Activated naive CD8-positive, alpha-beta T cell treated with anti-CD3 and anti-CD28 coated beads, Interleukin-2, amount 50 U/mL, for 24 hours (primary cell): ENCODE measurements at regions not wholly inside any gene's neighbourhood (a gene's known extent, or its start where the extent isn't known, plus 50 kb on each side); places are given as distances from the start of the nearest gene placed in this dataset.

Experiments
- ATAC-seq: fragments of 150-1000 bp; cut with Tn5 transposase; one replicate; pipeline ENCODE4 v1.10.0; 2021
- DNase-seq: peaks from one replicate; pipeline ENCODE4 v3.0.0; 2021
- H3K27ac Mint-ChIP-seq: one replicate; pipeline ENCODE4 v1.8.0; 2021; ENCODE audit warnings: mild to moderate bottlenecking, mixed read lengths
- H3K27me3 Mint-ChIP-seq: one replicate; pipeline ENCODE4 v1.8.0; 2021; ENCODE audit warnings: mixed read lengths
- H3K36me3 Mint-ChIP-seq: one replicate; pipeline ENCODE4 v1.8.0; 2021; ENCODE audit warnings: low read depth, mixed read lengths
- H3K4me1 Mint-ChIP-seq: one replicate; pipeline ENCODE4 v1.8.0; 2021; ENCODE audit warnings: mixed read lengths
- H3K4me3 Mint-ChIP-seq: one replicate; pipeline ENCODE4 v1.8.0; 2021; ENCODE audit warnings: mild to moderate bottlenecking, moderate library complexity, mixed read lengths
- H3K9me3 Mint-ChIP-seq: one replicate; pipeline ENCODE4 v1.8.0; 2021; ENCODE audit warnings: mixed read lengths

DNA sequence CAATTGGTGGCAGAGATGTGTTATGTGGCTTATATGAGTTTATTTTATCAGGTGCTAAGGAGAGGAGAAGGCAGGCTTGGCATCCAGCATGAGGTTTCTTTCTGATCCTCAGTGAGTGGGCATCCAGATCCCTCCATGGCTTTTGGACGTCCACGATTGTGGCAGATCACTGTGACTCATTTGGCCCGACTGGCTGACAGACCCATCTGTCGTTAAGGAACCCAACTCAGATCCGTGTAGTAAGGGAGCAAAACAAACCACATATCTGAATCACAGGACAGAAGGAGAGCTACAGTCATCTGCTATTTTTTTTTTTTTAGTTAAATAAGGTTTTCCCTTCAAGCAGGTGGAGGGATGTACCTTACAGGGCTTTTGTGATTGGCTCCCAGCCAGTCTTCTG is 197.0 kb upstream of the KCNH8 start:
- no peak overlapping the region for H3K27ac Mint-ChIP-seq
- DNase-seq (no peak), ATAC-seq (peak; percentile 54)
- peaks cover 9% of the 10 kb centered on the region for H3K27me3 Mint-ChIP-seq
- H3K9me3 Mint-ChIP-seq, result no peaks in the 10 kb centered on the region
- no peak overlapping the region for H3K4me3 Mint-ChIP-seq
- no peaks in the 10 kb centered on the region for H3K4me1 Mint-ChIP-seq
- H3K36me3 Mint-ChIP-seq, result no peaks in the 10 kb centered on the region

DNA sequence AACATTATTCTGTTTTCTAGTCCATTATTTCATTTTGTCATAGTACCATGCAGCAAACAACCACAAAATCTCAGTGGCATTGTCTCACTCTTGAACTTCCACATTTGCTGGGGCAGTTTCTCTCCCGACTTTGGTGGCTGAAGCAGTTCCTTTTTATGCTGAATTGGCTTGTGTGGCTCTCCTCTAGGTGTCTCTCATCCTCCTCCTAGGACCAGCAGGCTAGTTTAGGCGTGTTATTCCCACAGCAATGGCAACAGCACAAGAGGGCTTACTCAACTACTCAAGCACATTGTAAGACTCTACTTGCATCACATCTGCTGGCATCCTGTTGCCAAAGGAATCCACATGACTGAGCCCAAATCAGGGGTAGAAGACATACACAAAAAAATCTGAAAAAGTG is 201.8 kb upstream of the KCNH8 start:
- Mint-ChIP-seq H3K9me3 (peaks cover 13% of the 10 kb centered on the region), H3K27me3 (peaks cover 9% of the 10 kb centered on the region), H3K4me1 (no peaks in the 10 kb centered on the region), H3K4me3 (no peak overlapping the region), H3K36me3 (no peaks in the 10 kb centered on the region), H3K27ac (no peak overlapping the region)
- DNase-seq, result no peak
- no peak for ATAC-seq

DNA sequence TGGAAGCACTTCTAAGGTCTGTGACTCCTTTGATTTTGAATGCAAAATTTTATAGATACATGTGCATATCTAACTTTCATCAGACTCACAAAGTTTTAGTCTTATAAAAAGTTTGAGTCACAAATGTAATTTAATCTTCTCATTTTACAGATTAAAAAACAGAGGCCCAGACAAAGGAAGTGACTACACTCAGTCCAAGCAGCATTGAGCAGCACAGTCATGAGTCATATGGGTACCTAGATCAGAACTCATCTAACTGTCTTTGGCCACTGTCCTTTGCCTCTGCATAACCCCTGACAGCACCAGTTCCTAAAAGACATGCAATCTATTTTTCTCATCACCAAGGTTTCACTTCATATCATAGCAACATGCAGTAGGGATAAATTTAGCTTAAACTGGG is 210.7 kb upstream of the KCNH8 start:
- H3K4me1 Mint-ChIP-seq, result no peaks in the 10 kb centered on the region
- no peak for DNase-seq
- ATAC-seq, result peak; percentile 59
- no peak overlapping the region for H3K27ac Mint-ChIP-seq
- H3K4me3 Mint-ChIP-seq, result no peak overlapping the region
- H3K9me3 Mint-ChIP-seq, result peaks cover 4% of the 10 kb centered on the region
- no peaks in the 10 kb centered on the region for H3K36me3 Mint-ChIP-seq
- no peaks in the 10 kb centered on the region for H3K27me3 Mint-ChIP-seq

DNA sequence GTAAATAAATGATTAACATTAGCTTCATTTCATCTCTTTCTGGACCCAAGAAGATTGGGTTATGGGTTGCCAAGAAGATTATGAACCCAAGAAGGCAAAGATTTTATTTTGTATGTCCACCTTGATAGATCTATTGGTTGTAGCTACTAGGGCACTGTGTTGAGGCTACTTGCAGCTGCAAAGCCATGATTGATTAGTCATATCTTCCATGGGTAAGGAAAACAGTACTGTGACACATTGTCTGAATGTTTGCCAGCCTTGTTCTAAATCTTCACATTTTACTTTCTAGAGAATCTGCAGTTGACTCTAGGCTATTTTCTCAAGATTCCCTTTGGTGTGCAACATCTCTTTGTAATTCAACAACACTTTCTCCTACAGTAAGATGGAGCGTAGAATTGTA is 229.2 kb upstream of the KCNH8 start:
- ATAC-seq, result no peak
- Mint-ChIP-seq H3K27ac (peak overlapping the region; percentile 26), H3K4me3 (no peak overlapping the region), H3K9me3 (peaks cover 4% of the 10 kb centered on the region), H3K4me1 (peaks cover 7% of the 10 kb centered on the region), H3K27me3 (peaks cover 5% of the 10 kb centered on the region), H3K36me3 (no peaks in the 10 kb centered on the region)
- DNase-seq, result no peak

DNA sequence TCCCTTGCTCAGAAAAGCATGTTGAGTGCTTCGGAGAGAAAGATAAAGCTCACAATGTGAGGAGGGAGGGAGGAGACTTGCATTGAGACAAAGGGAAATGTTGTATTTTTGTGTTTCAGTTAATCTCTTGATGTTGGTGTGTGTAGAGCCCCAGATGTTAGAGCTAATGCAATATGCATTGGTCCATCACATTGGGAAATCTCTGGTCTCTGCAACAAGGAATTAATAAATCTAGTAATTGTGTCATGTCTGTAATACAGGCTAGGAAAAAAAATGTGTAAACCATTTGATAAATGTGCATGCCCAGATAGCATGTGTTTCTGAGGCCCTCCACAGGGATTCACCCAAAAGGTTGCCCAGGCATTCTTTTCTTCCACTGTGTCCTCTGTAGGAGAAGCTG is 230.4 kb upstream of the KCNH8 start:
- no peak for ATAC-seq
- no peak overlapping the region for H3K4me3 Mint-ChIP-seq
- H3K36me3 Mint-ChIP-seq, result no peaks in the 10 kb centered on the region
- H3K9me3 Mint-ChIP-seq, result no peaks in the 10 kb centered on the region
- no peak overlapping the region for H3K27ac Mint-ChIP-seq
- peaks cover 5% of the 10 kb centered on the region for H3K27me3 Mint-ChIP-seq
- no peak for DNase-seq
- peaks cover 7% of the 10 kb centered on the region for H3K4me1 Mint-ChIP-seq

DNA sequence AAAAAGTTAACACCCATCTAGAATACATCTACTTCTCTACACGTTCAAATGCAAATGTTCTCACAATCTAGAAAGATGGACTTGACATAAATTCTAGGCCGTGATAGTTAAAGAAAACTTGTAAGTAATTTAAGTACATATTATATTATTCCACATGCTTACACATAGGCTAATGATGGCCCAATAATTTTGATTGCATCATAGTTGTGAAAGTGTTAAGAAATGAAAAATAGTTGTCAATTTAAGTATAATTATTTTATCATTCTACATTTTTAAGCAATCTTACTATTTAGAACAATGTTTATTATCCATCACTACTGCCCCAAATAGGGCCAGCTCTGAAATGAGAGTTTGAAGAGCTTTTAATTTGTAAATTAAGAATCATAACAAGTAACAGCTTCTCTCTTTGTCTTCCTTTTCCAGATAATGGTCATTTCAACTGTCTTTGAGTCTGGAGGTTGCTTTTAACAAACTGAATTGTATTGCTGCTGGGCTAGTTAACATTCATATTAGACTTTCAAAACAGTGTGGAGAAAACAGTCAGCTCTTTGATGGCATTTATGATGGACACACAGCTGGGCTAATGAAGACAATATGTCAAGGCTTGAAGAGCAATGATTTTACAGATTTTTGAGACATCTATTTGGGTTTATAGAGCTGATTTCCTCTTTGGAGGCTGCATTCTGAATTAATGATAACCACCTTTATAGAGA is 246.1 kb upstream of the KCNH8 start:
- DNase-seq (no peak), ATAC-seq (no peak)
- Mint-ChIP-seq H3K27me3 (no peaks in the 10 kb centered on the region), H3K4me3 (no peak overlapping the region), H3K4me1 (peaks cover 7% of the 10 kb centered on the region), H3K36me3 (no peaks in the 10 kb centered on the region), H3K27ac (no peak overlapping the region), H3K9me3 (no peaks in the 10 kb centered on the region)

DNA sequence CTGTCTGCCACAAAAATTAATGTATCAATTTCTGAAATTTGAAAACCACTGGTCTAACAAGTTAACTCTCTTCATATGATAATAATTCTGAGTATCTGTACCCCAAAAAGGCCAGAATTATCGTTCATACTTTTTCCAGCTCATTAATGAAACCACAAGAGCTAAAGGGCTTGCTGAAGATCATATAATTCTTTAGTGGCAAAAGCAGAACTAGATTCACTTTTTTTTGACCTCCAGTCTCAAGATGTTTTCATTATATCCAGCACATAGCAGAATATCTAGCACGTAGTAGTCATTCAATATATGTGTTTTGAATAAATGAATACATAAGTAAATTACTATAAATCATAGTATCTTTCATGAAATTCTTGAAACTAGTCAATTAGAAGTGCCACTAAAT is 246.7 kb upstream of the KCNH8 start:
- Mint-ChIP-seq H3K9me3 (no peaks in the 10 kb centered on the region), H3K4me3 (no peak overlapping the region), H3K4me1 (peaks cover 7% of the 10 kb centered on the region), H3K27ac (no peak overlapping the region), H3K27me3 (no peaks in the 10 kb centered on the region), H3K36me3 (no peaks in the 10 kb centered on the region)
- ATAC-seq (no peak), DNase-seq (no peak)

DNA sequence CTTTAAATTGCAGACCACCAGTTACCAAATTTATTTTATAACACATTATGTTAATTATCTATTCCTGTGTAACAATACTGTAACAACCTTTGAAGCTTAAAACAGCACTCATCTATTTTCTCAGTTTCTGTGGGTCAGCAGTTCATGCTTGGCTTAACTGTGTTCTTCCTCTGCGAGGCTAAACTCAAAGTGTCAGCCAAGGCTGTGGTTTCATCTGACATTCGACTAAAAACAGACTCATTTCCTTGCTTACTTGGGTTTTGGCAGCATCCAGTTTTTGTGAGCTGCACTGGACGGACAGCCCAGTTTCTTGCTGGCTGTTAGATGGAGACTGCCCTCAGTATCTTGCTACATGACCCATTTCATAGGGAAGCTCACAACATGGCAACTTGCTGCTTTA is 247.3 kb upstream of the KCNH8 start:
- H3K4me3 Mint-ChIP-seq, result no peak overlapping the region
- peaks cover 4% of the 10 kb centered on the region for H3K27me3 Mint-ChIP-seq
- no peak overlapping the region for H3K27ac Mint-ChIP-seq
- DNase-seq (no peak), ATAC-seq (no peak)
- no peaks in the 10 kb centered on the region for H3K9me3 Mint-ChIP-seq
- H3K36me3 Mint-ChIP-seq, result no peaks in the 10 kb centered on the region
- peaks cover 7% of the 10 kb centered on the region for H3K4me1 Mint-ChIP-seq

DNA sequence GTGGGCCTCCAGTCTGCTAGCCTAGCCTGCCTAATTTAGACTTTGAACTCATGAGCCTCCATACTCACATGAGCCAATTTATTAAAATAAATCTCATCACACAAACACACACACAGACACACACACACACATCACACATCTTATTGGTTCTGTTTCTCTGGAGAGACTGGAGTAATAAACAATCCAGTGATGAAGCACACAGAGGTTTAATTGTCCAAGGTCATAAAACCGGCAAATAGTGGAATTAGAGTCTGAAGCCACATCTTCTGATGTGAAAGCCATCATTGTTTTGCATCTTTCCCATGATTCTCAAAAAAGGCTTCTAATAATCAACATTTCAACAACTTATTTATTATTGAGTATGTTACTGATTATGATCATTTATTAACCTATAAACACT is 249.4 kb upstream of the KCNH8 start:
- Mint-ChIP-seq H3K27me3 (peaks cover 9% of the 10 kb centered on the region), H3K9me3 (no peaks in the 10 kb centered on the region), H3K4me3 (no peak overlapping the region), H3K4me1 (peaks cover 7% of the 10 kb centered on the region), H3K27ac (no peak overlapping the region), H3K36me3 (no peaks in the 10 kb centered on the region)
- no peak for DNase-seq
- no peak for ATAC-seq

DNA sequence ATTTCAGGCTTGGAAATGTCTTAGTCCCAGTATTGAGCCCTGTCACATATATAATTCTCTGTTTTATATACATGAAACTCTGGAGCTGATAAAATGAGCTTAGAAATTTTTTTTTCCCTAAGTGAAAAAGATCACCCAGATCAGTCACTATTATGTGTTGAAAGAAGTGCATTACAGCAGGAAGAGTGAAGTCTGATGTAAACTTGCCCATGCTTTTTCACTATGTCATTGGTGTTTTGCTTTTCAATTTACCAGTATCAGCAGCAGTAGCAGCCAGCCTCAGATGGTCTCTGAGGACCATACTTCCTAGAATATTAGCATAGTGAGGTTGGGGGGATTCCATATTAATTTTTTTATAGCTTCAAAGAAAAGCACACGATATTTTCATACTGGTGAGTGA is 255.6 kb upstream of the KCNH8 start:
- no peak for ATAC-seq
- Mint-ChIP-seq H3K4me3 (no peak overlapping the region), H3K27ac (no peak overlapping the region), H3K9me3 (no peaks in the 10 kb centered on the region), H3K36me3 (no peaks in the 10 kb centered on the region), H3K4me1 (peaks cover 26% of the 10 kb centered on the region), H3K27me3 (peaks cover 10% of the 10 kb centered on the region)
- no peak for DNase-seq

DNA sequence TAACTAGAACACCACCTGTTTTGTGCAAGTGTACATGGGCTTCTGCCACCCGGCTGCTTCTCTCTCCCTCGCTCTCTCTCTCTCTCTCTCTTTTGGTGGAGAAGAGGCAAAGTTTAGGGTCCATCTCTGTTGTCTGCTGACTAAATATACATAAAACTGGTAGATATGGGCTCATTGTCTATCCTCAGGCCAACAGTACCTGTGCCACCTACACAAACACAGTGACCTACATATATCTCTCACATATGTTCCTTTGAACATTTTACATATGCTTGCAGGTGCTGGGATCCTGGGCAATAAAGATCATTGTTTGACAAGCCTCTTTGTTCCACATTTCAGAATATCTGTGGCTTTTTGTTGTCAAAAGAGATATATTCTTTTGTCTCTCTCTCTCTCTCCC is 256.3 kb upstream of the KCNH8 start:
- H3K27ac Mint-ChIP-seq, result peak overlapping the region; percentile 52
- H3K36me3 Mint-ChIP-seq, result no peaks in the 10 kb centered on the region
- ATAC-seq (peak; percentile 4), DNase-seq (no peak)
- H3K4me3 Mint-ChIP-seq, result peak overlapping the region; percentile 10
- H3K27me3 Mint-ChIP-seq, result peaks cover 14% of the 10 kb centered on the region
- peaks cover 26% of the 10 kb centered on the region for H3K4me1 Mint-ChIP-seq
- no peaks in the 10 kb centered on the region for H3K9me3 Mint-ChIP-seq

DNA sequence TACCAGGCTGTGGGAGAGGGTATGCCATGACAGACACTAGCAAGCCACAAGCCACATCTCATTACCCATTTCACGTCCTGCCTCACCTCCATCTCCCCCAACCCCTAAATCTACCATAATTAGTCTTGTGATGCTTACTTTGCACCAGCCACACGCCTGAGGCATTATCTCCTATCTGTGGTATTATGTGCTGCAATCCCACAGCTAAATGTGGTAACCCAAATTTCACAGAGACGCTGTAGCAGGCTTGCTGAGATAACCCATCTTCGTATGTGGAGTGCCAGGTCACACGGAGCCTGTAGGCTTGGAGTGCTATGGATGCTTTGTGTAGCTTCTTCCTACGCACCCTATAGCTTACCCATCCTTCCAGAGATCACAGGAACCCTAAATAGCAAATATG is 256.7 kb upstream of the KCNH8 start:
- Mint-ChIP-seq H3K4me3 (peak overlapping the region; percentile 19), H3K27me3 (peaks cover 14% of the 10 kb centered on the region), H3K4me1 (peaks cover 26% of the 10 kb centered on the region), H3K9me3 (peaks cover 2% of the 10 kb centered on the region), H3K27ac (peak overlapping the region; percentile 52), H3K36me3 (no peaks in the 10 kb centered on the region)
- DNase-seq (peak; percentile 22), ATAC-seq (peak; percentile 95)

DNA sequence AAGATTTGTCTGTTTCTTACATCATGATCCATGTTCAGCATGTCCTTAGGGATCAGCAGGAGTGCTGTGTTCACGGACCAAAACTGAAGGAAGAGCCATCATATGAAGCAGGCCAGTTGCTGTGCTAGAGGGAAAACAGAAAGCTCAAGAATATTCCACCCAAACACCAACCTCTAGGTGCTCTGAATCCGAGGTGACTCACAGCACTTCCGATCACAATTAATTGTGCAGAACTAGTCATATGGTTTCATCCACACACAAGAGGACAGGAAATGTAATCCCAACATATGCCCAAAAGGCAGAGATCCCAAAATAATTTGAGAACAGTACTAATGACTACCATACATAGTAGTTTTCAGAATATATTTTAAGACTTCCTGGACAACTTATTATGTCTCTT is 257.9 kb upstream of the KCNH8 start:
- peaks cover 7% of the 10 kb centered on the region for H3K9me3 Mint-ChIP-seq
- no peak for ATAC-seq
- no peak for DNase-seq
- no peak overlapping the region for H3K4me3 Mint-ChIP-seq
- H3K36me3 Mint-ChIP-seq, result no peaks in the 10 kb centered on the region
- peaks cover 26% of the 10 kb centered on the region for H3K4me1 Mint-ChIP-seq
- H3K27ac Mint-ChIP-seq, result no peak overlapping the region
- H3K27me3 Mint-ChIP-seq, result peaks cover 10% of the 10 kb centered on the region

DNA sequence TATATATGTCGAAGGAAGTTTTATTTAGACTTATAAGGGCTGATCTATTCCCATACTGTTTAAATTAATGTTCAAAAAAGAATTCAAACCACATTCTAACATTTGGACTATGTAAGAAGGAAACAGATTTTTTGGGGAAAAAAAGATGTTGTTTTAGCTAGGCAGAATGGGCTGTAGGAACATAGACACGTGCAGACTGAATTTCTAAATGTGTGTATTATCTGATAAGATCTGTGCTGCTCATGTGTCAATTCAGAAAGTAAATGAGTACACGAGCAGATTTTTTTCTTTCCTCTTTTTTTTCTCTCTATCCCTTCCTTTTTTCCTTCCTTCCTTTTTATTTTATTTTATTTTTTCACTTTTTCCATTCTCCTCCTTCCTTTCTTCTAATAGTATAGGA is 259.5 kb upstream of the KCNH8 start:
- ATAC-seq (no peak), DNase-seq (no peak)
- H3K36me3 Mint-ChIP-seq, result no peaks in the 10 kb centered on the region
- peaks cover 5% of the 10 kb centered on the region for H3K27me3 Mint-ChIP-seq
- no peak overlapping the region for H3K27ac Mint-ChIP-seq
- H3K4me1 Mint-ChIP-seq, result peaks cover 26% of the 10 kb centered on the region
- H3K9me3 Mint-ChIP-seq, result peaks cover 7% of the 10 kb centered on the region
- no peak overlapping the region for H3K4me3 Mint-ChIP-seq

DNA sequence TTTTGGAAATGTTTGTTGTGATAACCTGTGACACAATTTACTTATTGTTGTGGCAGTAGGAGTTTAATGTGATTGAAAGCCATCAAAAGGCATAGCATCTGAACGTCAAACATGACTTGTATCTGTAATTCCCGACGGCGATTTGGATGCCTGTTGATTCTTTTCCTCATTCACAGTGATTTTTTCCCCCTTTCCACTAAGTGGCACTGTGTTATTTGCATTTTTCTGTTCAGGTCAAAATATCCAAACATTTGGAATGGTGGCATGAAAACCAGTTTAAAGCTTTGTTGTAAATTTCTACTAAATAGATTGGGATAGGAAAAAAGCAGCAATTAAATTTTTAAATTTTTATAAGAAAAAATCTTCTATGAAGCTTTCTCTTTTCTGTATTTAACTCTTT is 259.9 kb upstream of the KCNH8 start:
- ATAC-seq (no peak), DNase-seq (no peak)
- Mint-ChIP-seq H3K4me1 (peaks cover 26% of the 10 kb centered on the region), H3K4me3 (no peak overlapping the region), H3K9me3 (peaks cover 7% of the 10 kb centered on the region), H3K27me3 (peaks cover 5% of the 10 kb centered on the region), H3K36me3 (no peaks in the 10 kb centered on the region), H3K27ac (no peak overlapping the region)

DNA sequence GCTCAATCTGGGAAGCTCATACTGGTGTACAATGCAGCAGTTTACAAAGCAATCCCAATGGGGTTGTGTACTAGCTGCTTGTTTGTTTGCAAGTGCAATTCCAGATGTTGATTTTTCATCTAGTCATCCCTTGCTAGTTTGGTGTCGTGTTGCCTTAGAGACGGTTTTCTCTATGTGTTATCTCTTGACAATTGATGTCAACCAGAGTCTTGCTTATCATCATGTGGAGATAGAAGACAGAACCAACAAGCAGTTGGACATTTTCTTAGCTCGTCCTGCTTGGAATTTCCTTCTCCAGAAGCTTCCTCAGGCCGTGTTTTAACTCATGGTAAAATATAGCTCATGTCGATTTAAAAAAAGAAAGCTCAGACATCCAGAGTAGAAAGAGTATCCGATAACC is 262.0 kb upstream of the KCNH8 start:
- H3K27me3 Mint-ChIP-seq, result peaks cover 3% of the 10 kb centered on the region
- ATAC-seq (no peak), DNase-seq (no peak)
- no peaks in the 10 kb centered on the region for H3K36me3 Mint-ChIP-seq
- peaks cover 10% of the 10 kb centered on the region for H3K4me1 Mint-ChIP-seq
- H3K9me3 Mint-ChIP-seq, result peaks cover 11% of the 10 kb centered on the region
- no peak overlapping the region for H3K27ac Mint-ChIP-seq
- H3K4me3 Mint-ChIP-seq, result no peak overlapping the region
